HG02943 (cell line): ENCODE measurements at regions not wholly inside any gene's neighbourhood (a gene's known extent, or its start where the extent isn't known, plus 50 kb on each side); places are given as distances from the start of the nearest gene placed in this dataset.

Experiments
- ATAC-seq: cut with Tn5 transposase; IDR thresholded peaks from one replicate; pipeline ENCODE4 v1.9.1; 2021; ENCODE audit warnings: mild to moderate bottlenecking, low read depth, moderate library complexity; ENCODE audit not compliant: unreplicated experiment

GRCh38 chr6:164528539-164528938 lies 780.9 kb downstream of the C6orf118 start:
- ATAC-seq = no peak

- ATAC-seq = no peak
Measured at GRCh38 chr6:164523087-164523654, 786.2 kb downstream of the C6orf118 start.

- ATAC-seq = no peak
Measured at GRCh38 chr6:164520916-164521315, 788.5 kb downstream of the C6orf118 start.

- peak; percentile 80 for ATAC-seq
Measured at GRCh38 chr6:164507206-164507940, 802.0 kb downstream of the C6orf118 start.

GRCh38 chr6:164505425-164505824 lies 804.0 kb downstream of the C6orf118 start:
- no peak for ATAC-seq

GRCh38 chr6:164502833-164503232 lies 806.6 kb downstream of the C6orf118 start:
- ATAC-seq = no peak

GRCh38 chr6:164495882-164496495 lies 813.4 kb downstream of the C6orf118 start:
- no peak for ATAC-seq

GRCh38 chr6:164478426-164478825 lies 831.0 kb downstream of the C6orf118 start:
- no peak for ATAC-seq

- no peak for ATAC-seq
Measured at GRCh38 chr6:164477790-164478189, 831.6 kb downstream of the C6orf118 start.

- no peak for ATAC-seq
Measured at GRCh38 chr6:164477101-164477500, 832.3 kb downstream of the C6orf118 start.

GRCh38 chr6:164469276-164469949 lies 840.0 kb downstream of the C6orf118 start:
- ATAC-seq = no peak

GRCh38 chr6:164455835-164456234 lies 853.6 kb downstream of the C6orf118 start:
- no peak for ATAC-seq

GRCh38 chr6:164453835-164454234 lies 855.6 kb downstream of the C6orf118 start:
- ATAC-seq = no peak

- ATAC-seq = no peak
Measured at GRCh38 chr6:164442572-164442971, 866.8 kb downstream of the C6orf118 start.

GRCh38 chr6:164439331-164439730 lies 870.1 kb downstream of the C6orf118 start:
- ATAC-seq = no peak

- ATAC-seq = no peak
Measured at GRCh38 chr6:164436976-164437375, 872.4 kb downstream of the C6orf118 start.

GRCh38 chr6:164427728-164428402 lies 881.5 kb downstream of the C6orf118 start:
- ATAC-seq = no peak

GRCh38 chr6:164424489-164424888 lies 884.9 kb downstream of the C6orf118 start:
- ATAC-seq = no peak

GRCh38 chr6:164419099-164419498 lies 890.3 kb downstream of the C6orf118 start:
- ATAC-seq = no peak

- ATAC-seq = no peak
Measured at GRCh38 chr6:164418262-164418588, 891.2 kb downstream of the C6orf118 start.
